Esophagus muscularis mucosa (tissue), 4 donors: ENCODE measurements at regions not wholly inside any gene's neighbourhood (a gene's known extent, or its start where the extent isn't known, plus 50 kb on each side); places are given as distances from the start of the nearest gene placed in this dataset.

Experiments used
- CTCF ChIP-seq, 3 experiments: fragments of 200-600 bp in 2 of 3; fragments of 450-650 bp in 1 of 3; sonication (generic) in 2 of 3; IDR thresholded peaks; one replicate each; pipeline ENCODE4 v1.5.1; 2017 to 2019; ENCODE audit warnings: antibody characterized with exemption in 3 of 3, mild to moderate bottlenecking in 2 of 3, moderate library complexity in 1 of 3
- EP300 ChIP-seq: sonication (generic); formaldehyde crosslinking; IDR thresholded peaks from one replicate; pipeline ENCODE4 v1.6.1; 2017; ENCODE audit warnings: antibody characterized with exemption
- POLR2A ChIP-seq: fragments of 450-650 bp; IDR thresholded peaks from one replicate; pipeline ENCODE4 v1.6.1; 2017; ENCODE audit warnings: antibody characterized with exemption, moderate library complexity, mild to moderate bottlenecking, low read depth
- POLR2AphosphoS5 ChIP-seq, 2 donors: sonication (generic); formaldehyde crosslinking; IDR thresholded peaks; one replicate each; pipeline ENCODE4 v1.6.1; 2017; ENCODE audit warnings: antibody characterized with exemption in 2 of 2

- no peak for TF ChIP-seq POLR2A
- TF ChIP-seq CTCF (IDR thresholded peaks at IDR 0.05) = no peak
- TF ChIP-seq EP300 = no peak
- no peak for TF ChIP-seq POLR2AphosphoS5 (IDR thresholded peaks at IDR 0.05)
Measured at GRCh38 chr6:2460216-2460745, 214.9 kb upstream of the GMDS start.
